ENCODE measurements at regions not wholly inside any gene's neighbourhood (a gene's known extent, or its start where the extent isn't known, plus 50 kb on each side); places are given as distances from the start of the nearest gene placed in this dataset.

DNA sequence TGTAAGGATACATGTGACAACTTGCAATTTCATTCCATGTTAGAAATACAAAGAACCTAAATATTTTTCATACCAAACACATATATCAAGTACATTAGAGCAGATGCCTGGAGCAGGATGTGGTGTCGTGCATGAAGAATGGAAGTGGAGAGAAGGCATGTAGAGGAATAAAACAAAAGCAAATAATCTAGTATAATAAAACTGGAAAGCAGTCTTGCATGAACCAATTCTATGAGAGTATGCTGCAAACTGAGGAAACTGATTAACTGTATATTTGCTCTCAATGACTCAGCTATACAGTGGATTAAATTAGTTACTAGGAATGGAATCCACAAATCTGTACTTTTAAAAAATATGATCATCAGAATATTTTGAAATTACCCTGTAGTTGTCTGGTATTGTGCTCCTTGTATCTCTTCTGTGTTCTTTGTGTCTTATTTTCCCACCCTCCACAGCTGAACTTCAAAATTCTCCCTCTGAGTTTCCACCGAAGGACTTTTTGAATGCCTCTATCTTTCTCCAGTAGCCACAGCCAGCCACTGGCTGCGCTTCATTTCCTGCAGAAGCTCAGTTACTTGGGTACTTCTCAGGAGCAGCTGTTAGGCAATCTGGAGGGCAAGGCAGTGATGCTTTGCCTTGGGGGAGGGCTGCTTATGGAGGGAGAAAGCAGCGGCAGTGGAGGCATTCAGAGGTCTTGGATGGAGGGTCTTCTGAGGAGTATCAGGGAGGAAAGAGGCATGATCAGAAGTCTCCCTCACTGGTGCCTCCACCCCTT is 608.0 kb downstream of the BRINP1 start:
- no peak overlapping the region for H3K4me3 ChIP-seq (ENCODE audit: extremely low read depth, insufficient read depth, low read length, poor library complexity, severe bottlenecking)
- H3K36me3 ChIP-seq (ENCODE audit: control insufficient read depth, insufficient read depth, low read length) = no peaks in the 10 kb centered on the region
- H3K4me1 ChIP-seq (ENCODE audit: control insufficient read depth, insufficient read depth, low read length, poor library complexity, severe bottlenecking) = no peaks in the 10 kb centered on the region
- no peak overlapping the region for H3K27ac ChIP-seq (ENCODE audit: low read depth, low read length, severe bottlenecking)
- WGBS, 2 experiments (ENCODE audit: insufficient coverage in 2 of 2) = 100% methylated on average over 2 to 3 of the region's 4 CpGs
- H3K9me3 ChIP-seq (ENCODE audit: control insufficient read depth, low read length) = no peaks in the 10 kb centered on the region

DNA sequence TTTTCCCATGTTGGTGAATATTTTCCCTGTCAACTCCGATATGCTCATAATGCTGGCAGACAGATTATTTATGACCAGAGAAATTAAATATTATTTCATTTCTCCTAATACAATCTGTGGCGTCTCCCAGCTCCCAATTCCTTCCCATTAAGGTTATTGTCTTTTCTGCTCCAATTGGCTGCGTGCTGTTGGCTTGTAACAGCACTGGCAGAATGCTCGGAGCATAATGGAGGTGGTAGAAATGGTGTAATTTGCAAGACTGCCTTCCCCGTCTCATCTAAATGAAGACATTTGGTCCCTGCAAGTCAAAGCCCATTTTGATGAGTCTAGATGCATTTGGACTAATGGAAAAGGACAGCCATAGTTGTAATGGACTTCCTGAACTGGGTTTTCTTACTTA is 601.7 kb downstream of the BRINP1 start:
- WGBS, 2 experiments (ENCODE audit: insufficient coverage in 2 of 2) = 90% methylated on average over 3 of the region's 5 CpGs; no CpG with 5 or more reads in 1 of the 2 experiments
- Histone ChIP-seq H3K4me1 (ENCODE audit: control insufficient read depth, insufficient read depth, low read length, poor library complexity, severe bottlenecking) (no peaks in the 10 kb centered on the region), H3K36me3 (ENCODE audit: control insufficient read depth, insufficient read depth, low read length) (no peaks in the 10 kb centered on the region), H3K9me3 (ENCODE audit: control insufficient read depth, low read length) (no peaks in the 10 kb centered on the region), H3K27ac (ENCODE audit: low read depth, low read length, severe bottlenecking) (no peak overlapping the region), H3K4me3 (ENCODE audit: extremely low read depth, insufficient read depth, low read length, poor library complexity, severe bottlenecking) (no peak overlapping the region)

DNA sequence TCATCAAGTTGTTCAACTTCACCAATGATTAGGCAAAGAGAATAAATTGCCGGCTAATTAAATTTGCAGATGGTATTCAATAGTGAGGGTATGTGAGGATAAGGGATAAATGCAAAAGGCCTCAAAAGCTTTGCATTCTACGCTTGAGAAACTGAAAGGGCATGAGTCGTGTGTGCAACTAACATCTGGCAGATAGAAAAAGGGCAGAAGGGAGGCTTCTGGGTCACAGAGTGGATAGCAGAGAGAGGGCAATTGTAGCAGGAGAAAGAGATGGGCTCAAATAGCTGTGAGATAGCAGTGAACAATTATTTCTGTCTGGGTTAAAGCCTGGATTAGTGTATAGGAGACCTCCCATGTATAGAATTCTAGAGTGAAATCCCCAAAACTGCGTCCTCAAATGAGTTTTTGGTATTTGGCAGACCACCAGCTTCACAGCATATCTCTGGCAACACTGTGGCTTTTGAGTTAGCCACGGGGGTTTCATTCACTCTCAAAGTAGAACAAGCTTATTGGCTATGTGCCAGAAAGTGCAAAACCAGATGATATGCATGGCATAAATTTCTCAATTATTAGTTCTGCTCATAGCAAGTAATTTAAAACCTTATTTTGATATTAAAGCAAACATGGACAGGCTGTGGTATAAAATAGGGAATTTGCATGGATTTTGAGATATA is 586.3 kb downstream of the BRINP1 start:
- Histone ChIP-seq H3K4me3 (ENCODE audit: extremely low read depth, insufficient read depth, low read length, poor library complexity, severe bottlenecking) (no peak overlapping the region), H3K4me1 (ENCODE audit: control insufficient read depth, insufficient read depth, low read length, poor library complexity, severe bottlenecking) (no peaks in the 10 kb centered on the region), H3K36me3 (ENCODE audit: control insufficient read depth, insufficient read depth, low read length) (no peaks in the 10 kb centered on the region), H3K9me3 (ENCODE audit: control insufficient read depth, low read length) (no peaks in the 10 kb centered on the region), H3K27ac (ENCODE audit: low read depth, low read length, severe bottlenecking) (no peak overlapping the region)
- 67 to 83% methylated on average over 3 to 4 of the region's 5 CpGs for WGBS, 2 experiments (ENCODE audit: insufficient coverage in 2 of 2)

DNA sequence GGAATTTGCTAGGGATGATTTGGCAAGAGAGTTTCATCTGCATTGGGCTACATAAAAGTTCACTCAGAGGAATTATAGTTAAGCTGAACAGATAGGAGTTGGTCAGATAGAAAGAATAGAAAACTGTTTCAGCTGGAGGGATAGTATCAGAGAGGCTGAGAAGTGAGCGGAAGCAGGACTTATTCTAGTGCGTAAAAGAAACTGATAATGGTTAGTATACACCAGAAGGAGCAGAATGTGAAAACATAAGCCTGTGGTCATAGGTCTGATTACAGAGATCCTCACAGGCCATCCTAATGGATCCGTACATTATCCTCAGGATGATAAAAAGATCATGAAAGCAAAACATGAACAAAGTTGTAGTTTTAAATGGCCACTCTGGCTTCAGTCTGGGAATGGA is 585.2 kb downstream of the BRINP1 start:
- WGBS, 2 experiments (ENCODE audit: insufficient coverage in 2 of 2) = 95 to 96% methylated on average over 3 of the region's 3 CpGs
- no peak overlapping the region for H3K27ac ChIP-seq (ENCODE audit: low read depth, low read length, severe bottlenecking)
- no peak overlapping the region for H3K4me3 ChIP-seq (ENCODE audit: extremely low read depth, insufficient read depth, low read length, poor library complexity, severe bottlenecking)
- no peaks in the 10 kb centered on the region for H3K4me1 ChIP-seq (ENCODE audit: control insufficient read depth, insufficient read depth, low read length, poor library complexity, severe bottlenecking)
- H3K36me3 ChIP-seq (ENCODE audit: control insufficient read depth, insufficient read depth, low read length) = no peaks in the 10 kb centered on the region
- no peaks in the 10 kb centered on the region for H3K9me3 ChIP-seq (ENCODE audit: control insufficient read depth, low read length)

DNA sequence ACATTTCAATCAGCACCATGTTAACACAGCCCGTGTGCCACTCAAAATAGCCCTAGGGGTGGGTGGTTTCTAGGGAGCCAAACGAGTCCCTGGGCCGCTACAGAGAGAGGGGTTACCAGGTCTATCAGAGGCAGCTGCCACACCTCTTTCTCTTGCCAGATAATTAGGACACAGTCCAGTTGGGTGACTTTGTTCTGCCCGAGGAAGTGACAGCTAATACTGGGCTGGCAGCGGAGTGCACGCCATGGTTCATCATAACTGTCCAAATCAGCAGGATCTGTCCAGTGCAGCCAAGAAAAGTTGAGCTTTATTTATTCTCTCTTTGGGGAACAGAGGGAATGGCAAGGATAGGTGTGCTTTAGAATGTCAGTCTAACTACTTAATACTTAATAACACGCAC is 583.8 kb downstream of the BRINP1 start:
- H3K9me3 ChIP-seq (ENCODE audit: control insufficient read depth, low read length) = no peaks in the 10 kb centered on the region
- WGBS, 2 experiments (ENCODE audit: insufficient coverage in 2 of 2) = 94 to 100% methylated on average over 4 to 6 of the region's 7 CpGs
- H3K27ac ChIP-seq (ENCODE audit: low read depth, low read length, severe bottlenecking) = no peak overlapping the region
- H3K4me3 ChIP-seq (ENCODE audit: extremely low read depth, insufficient read depth, low read length, poor library complexity, severe bottlenecking) = no peak overlapping the region
- H3K36me3 ChIP-seq (ENCODE audit: control insufficient read depth, insufficient read depth, low read length) = no peaks in the 10 kb centered on the region
- no peaks in the 10 kb centered on the region for H3K4me1 ChIP-seq (ENCODE audit: control insufficient read depth, insufficient read depth, low read length, poor library complexity, severe bottlenecking)

DNA sequence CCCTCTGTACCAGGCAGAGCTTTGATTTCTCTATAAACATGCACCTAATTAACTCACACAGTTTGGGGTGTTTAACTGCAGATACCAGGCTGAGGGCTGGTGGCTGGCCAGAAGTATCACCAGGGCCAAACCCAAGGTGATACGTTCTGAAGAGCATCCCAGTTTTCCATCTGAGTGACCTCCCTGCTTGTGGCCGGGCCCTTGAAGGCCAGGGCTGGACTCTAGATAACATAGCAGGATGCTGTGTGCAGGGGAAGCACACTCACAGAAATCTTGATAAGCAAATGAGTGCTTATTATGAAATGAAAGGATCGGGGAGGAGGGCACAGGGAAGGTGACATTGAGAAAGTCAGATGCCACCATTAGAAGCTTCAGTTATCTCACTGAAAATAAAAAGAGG is 582.4 kb downstream of the BRINP1 start:
- Histone ChIP-seq H3K36me3 (ENCODE audit: control insufficient read depth, insufficient read depth, low read length) (no peaks in the 10 kb centered on the region), H3K27ac (ENCODE audit: low read depth, low read length, severe bottlenecking) (no peak overlapping the region), H3K4me3 (ENCODE audit: extremely low read depth, insufficient read depth, low read length, poor library complexity, severe bottlenecking) (no peak overlapping the region), H3K9me3 (ENCODE audit: control insufficient read depth, low read length) (no peaks in the 10 kb centered on the region), H3K4me1 (ENCODE audit: control insufficient read depth, insufficient read depth, low read length, poor library complexity, severe bottlenecking) (no peaks in the 10 kb centered on the region)
- WGBS, 2 experiments (ENCODE audit: insufficient coverage in 2 of 2) = 92 to 93% methylated on average over 2 to 3 of the region's 3 CpGs

DNA sequence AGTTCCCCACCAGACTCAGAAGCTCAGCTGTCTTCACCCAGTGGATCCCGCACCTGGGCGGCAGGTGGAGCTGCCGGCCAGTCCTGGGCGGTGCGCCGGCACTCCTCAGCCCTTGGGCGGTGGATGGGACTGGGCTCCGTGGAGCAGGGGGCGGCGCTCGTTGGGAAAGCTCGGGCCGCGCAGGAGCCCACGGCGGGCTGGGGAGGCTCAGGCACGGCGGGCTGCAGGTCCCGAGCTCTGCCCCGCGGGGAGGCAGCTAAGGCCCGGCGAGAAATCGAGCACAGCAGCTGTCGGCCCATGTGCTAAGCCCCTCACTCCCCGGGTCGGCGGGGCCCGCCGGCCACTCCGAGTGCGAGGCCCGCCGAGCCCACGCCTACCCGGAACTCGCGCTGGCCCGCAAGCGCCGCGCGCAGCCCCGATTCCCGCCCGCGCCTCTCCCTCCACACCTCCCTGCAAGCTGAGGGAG is 560.0 kb downstream of the BRINP1 start:
- no peaks in the 10 kb centered on the region for H3K4me1 ChIP-seq (ENCODE audit: control insufficient read depth, insufficient read depth, low read length, poor library complexity, severe bottlenecking)
- H3K36me3 ChIP-seq (ENCODE audit: control insufficient read depth, insufficient read depth, low read length) = no peaks in the 10 kb centered on the region
- no peaks in the 10 kb centered on the region for H3K9me3 ChIP-seq (ENCODE audit: control insufficient read depth, low read length)
- H3K4me3 ChIP-seq (ENCODE audit: extremely low read depth, insufficient read depth, low read length, poor library complexity, severe bottlenecking) = no peak overlapping the region
- WGBS, 2 experiments (ENCODE audit: insufficient coverage in 2 of 2) = 93 to 97% methylated on average over 14 to 27 of the region's 47 CpGs
- H3K27ac ChIP-seq (ENCODE audit: low read depth, low read length, severe bottlenecking) = no peak overlapping the region

DNA sequence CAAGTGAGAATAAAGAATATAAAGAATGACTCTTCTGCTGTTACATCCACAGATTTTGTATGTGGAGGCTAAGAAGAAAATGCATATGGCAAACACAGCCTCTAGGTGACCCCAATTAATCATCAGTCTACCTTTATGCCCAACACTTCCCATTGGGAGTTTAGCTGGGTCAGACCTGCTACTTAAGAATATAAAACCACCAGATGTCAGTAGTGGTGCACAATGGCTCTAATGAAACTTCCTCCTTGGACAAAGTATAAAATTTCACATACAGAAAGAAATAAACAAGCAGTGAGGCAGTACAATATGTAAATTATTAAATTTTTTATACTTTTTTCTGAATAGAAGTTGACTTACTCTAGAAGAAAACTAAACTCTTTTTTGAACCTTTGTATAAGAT is 539.9 kb downstream of the BRINP1 start:
- H3K9me3 ChIP-seq (ENCODE audit: control insufficient read depth, low read length) = no peaks in the 10 kb centered on the region
- H3K4me1 ChIP-seq (ENCODE audit: control insufficient read depth, insufficient read depth, low read length, poor library complexity, severe bottlenecking) = no peaks in the 10 kb centered on the region
- no peak overlapping the region for H3K27ac ChIP-seq (ENCODE audit: low read depth, low read length, severe bottlenecking)
- no peaks in the 10 kb centered on the region for H3K36me3 ChIP-seq (ENCODE audit: control insufficient read depth, insufficient read depth, low read length)
- no peak overlapping the region for H3K4me3 ChIP-seq (ENCODE audit: extremely low read depth, insufficient read depth, low read length, poor library complexity, severe bottlenecking)

DNA sequence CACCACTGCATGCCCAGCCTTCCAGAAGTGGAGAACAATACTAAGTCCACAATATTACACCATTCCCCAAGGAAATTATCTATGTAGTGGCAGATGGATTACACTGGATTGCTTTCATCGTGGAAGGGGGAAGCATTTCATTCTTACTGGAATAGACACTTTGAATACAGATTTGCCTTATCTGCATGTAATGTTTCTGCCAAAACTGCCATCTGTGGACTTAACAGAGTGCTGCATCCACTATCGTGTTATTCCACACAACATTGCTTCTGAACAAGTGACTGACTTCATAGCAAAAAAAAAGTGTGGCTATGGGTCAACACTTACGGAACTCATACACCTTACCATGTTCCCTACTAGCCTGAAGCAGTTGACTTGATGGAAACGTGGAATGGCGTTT is 536.9 kb downstream of the BRINP1 start:
- WGBS, 2 experiments (ENCODE audit: insufficient coverage in 2 of 2) = 80 to 100% methylated on average over 1 to 2 of the region's 5 CpGs

DNA sequence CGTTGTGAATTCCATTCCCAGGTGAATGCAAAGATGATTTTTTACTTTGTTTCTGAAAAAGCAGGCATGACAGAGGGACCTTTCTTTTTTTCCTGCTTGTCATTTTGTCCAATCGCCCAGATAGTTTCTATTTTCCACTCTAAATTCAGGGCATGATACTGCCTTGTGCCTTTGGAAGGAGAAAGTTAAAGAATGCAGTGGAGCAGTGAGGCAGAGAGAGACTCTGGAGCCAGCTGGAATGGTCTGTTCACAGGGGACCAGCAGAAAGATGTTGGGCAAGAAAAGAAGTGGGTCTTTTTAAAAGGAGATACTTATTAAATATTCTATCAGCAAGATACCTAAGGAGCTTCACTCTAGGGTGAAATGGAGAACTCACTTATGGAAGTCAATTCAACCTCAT is 532.3 kb downstream of the BRINP1 start:
- H3K36me3 ChIP-seq (ENCODE audit: control insufficient read depth, insufficient read depth, low read length) = no peaks in the 10 kb centered on the region
- 80 to 100% methylated on average over 1 of the region's 2 CpGs for WGBS, 2 experiments (ENCODE audit: insufficient coverage in 2 of 2)
- no peaks in the 10 kb centered on the region for H3K9me3 ChIP-seq (ENCODE audit: control insufficient read depth, low read length)
- peaks cover 6% of the 10 kb centered on the region for H3K4me1 ChIP-seq (ENCODE audit: control insufficient read depth, insufficient read depth, low read length, poor library complexity, severe bottlenecking)
- no peak overlapping the region for H3K27ac ChIP-seq (ENCODE audit: low read depth, low read length, severe bottlenecking)
- no peak overlapping the region for H3K4me3 ChIP-seq (ENCODE audit: extremely low read depth, insufficient read depth, low read length, poor library complexity, severe bottlenecking)

More for the DNA sequence above, 536.9 kb downstream of the BRINP1 start:
- no peaks in the 10 kb centered on the region for H3K36me3 ChIP-seq (ENCODE audit: control insufficient read depth, insufficient read depth, low read length)
- H3K4me3 ChIP-seq (ENCODE audit: extremely low read depth, insufficient read depth, low read length, poor library complexity, severe bottlenecking) = no peak overlapping the region
- H3K27ac ChIP-seq (ENCODE audit: low read depth, low read length, severe bottlenecking) = no peak overlapping the region
- H3K9me3 ChIP-seq (ENCODE audit: control insufficient read depth, low read length) = no peaks in the 10 kb centered on the region
- H3K4me1 ChIP-seq (ENCODE audit: control insufficient read depth, insufficient read depth, low read length, poor library complexity, severe bottlenecking) = no peaks in the 10 kb centered on the region

DNA sequence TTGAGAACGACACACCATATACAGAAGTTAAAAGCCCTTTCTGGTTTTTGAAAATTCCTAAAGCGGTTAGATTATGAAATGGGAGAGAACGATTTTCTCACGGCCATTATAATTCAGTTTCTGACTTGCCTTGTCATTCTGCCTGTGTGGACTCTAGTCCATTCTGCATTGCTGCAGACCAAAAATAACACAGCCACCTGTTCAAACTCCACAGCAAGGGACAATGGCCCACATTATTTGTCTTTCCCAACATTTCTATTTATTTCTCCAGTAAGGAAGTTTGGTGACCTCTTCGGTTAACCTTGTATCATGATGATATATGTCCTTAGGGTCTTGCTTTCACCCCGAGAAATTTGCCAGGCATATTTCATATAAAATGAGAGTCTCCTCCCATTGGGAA is 497.7 kb downstream of the BRINP1 start:
- Histone ChIP-seq H3K9me3 (ENCODE audit: control insufficient read depth, low read length) (no peaks in the 10 kb centered on the region), H3K36me3 (ENCODE audit: control insufficient read depth, insufficient read depth, low read length) (no peaks in the 10 kb centered on the region), H3K27ac (ENCODE audit: low read depth, low read length, severe bottlenecking) (no peak overlapping the region), H3K4me1 (ENCODE audit: control insufficient read depth, insufficient read depth, low read length, poor library complexity, severe bottlenecking) (no peaks in the 10 kb centered on the region), H3K4me3 (ENCODE audit: extremely low read depth, insufficient read depth, low read length, poor library complexity, severe bottlenecking) (no peak overlapping the region)
- WGBS, 2 experiments (ENCODE audit: insufficient coverage in 2 of 2) = 81% methylated on average over 2 of the region's 6 CpGs; no CpG with 5 or more reads in 1 of the 2 experiments
